Activated CD4-positive, alpha-beta T cell treated with anti-CD3 and anti-CD28 coated beads, Interleukin-2, amount 50 U/mL, for 1 hour (primary cell): ENCODE measurements at regions not wholly inside any gene's neighbourhood (a gene's known extent, or its start where the extent isn't known, plus 50 kb on each side); places are given as distances from the start of the nearest gene placed in this dataset.
"Not testable (repeated sequence)": the region's sequence is repeated elsewhere in the genome, so short reads cannot be mapped to it uniquely, and the experiment has no call there.

Experiments
- DNase-seq: peaks from one replicate; pipeline ENCODE4 v3.0.0-alpha.2; 2020

GRCh38 chr6:131336596-131336995 lies 201.3 kb downstream of the AKAP7 start:
- no peak for DNase-seq

DNA sequence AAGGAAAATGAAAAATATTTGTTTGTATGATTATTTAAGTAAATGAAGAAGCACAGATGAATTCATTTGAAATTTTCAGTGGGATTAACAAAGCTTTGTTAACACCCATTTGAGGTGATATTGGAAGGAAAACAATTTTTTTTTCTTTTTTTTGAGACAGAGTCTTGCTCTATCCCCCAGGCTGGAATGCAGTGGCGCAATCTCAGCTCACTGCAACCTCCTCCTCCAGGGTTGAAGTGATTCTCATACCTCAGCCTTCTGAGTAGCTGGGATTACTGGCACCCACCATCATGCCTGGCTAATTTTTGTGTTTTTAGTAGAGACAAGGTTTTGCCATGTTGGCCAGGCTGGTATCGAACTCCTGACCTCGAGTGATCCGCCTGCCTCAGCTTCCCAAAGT lies 211.6 kb downstream of the AKAP7 start:
- DNase-seq: not testable (repeated sequence)

- DNase-seq: no peak
Measured at GRCh38 chr6:131348572-131348971, 213.3 kb downstream of the AKAP7 start.

- no peak for DNase-seq
Measured at GRCh38 chr6:131349199-131349598, 213.9 kb downstream of the AKAP7 start.

GRCh38 chr6:131353106-131353505 lies 217.8 kb downstream of the AKAP7 start:
- DNase-seq: no peak

GRCh38 chr6:131353876-131354275 lies 218.6 kb downstream of the AKAP7 start:
- DNase-seq: no peak

- DNase-seq: no peak
Measured at GRCh38 chr6:131354356-131354755, 218.7 kb upstream of the ARG1 start.

DNA sequence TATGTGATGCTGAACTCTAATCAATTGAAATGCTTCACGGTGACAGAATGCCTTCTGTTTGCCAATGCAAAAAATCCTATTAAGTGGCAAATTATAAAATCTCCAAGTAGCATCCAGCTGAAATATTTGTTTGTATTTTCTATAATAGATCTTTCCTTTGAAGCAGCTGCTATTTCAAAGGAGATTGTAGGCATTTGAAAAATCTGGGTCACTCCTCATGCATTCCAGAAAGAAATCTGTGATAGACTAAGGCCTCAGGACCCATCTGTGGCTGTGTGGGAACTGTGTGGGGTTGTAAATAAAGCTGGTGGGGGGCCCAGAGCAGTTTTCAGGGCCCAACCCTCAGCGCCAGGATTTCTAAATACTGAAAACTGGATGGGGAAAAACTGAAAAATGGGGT lies 216.9 kb upstream of the ARG1 start:
- no peak for DNase-seq

- no peak for DNase-seq
Measured at GRCh38 chr6:131357501-131357900, 215.5 kb upstream of the ARG1 start.

DNA sequence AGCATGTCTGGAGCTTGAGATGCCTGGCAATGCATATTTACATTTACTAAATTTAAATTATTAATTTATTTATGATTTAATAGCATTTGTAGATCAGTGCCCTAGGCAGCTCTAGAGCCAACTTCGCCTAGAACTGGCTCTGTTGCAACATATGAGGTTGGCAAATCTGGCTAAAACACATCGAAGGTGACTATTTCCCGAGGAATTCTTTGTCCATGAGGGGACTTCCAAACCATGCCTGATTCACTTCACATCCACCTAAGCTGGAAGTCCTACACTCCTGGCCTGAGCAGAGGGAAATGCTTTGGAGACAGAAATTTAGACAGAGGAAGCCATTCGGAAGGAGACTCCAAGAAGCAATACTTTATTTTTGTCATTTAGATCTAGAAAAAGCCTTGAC lies 211.0 kb upstream of the ARG1 start:
- no peak for DNase-seq

GRCh38 chr6:131362696-131363095 lies 210.3 kb upstream of the ARG1 start:
- no peak for DNase-seq

DNA sequence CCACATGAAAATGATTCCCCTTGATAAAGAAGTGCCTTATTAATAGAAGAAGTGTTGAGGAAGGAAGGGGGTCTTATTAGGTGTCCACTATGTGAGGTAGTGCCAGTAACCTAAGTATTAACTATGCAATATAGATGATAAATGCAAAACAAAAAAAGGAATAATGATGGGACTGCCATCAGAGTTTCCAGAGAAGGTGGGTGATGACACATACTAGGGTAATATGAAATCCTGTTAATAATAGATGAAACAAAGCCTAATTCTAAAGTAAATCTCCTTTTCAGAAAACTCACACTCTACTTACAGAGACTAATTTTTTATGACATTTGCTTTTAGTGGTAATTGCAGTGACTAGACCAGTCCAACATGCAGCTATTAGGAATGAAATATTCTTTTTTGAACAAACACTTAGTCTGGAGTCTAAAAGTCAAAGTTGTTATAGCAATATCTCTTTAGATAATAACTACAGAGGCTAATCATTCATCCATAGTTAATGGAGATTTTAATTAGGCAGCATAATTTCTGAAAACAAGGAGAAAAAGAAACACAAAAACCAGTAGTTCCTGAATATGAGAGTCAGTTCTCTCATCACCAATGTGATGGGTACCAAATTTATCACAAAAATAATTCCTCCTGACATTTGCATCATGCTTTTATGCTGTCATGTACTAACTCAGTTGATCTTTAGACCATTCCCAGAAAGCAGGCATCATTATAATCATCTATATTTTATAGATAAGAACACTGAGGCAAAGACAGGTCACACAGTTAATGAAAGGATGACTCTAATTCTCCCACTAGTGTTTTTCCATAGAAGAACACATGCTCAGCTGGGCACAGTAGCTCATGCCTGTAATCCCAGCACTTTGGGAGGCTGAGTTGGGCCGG lies 208.8 kb upstream of the ARG1 start:
- no peak for DNase-seq

GRCh38 chr6:131366223-131366622 lies 206.8 kb upstream of the ARG1 start:
- no peak for DNase-seq

GRCh38 chr6:131367206-131367873 lies 205.7 kb upstream of the ARG1 start:
- DNase-seq: no peak

- no peak for DNase-seq
Measured at GRCh38 chr6:131368198-131368911, 204.7 kb upstream of the ARG1 start.

- DNase-seq: no peak
Measured at GRCh38 chr6:131372535-131372934, 200.5 kb upstream of the ARG1 start.

DNA sequence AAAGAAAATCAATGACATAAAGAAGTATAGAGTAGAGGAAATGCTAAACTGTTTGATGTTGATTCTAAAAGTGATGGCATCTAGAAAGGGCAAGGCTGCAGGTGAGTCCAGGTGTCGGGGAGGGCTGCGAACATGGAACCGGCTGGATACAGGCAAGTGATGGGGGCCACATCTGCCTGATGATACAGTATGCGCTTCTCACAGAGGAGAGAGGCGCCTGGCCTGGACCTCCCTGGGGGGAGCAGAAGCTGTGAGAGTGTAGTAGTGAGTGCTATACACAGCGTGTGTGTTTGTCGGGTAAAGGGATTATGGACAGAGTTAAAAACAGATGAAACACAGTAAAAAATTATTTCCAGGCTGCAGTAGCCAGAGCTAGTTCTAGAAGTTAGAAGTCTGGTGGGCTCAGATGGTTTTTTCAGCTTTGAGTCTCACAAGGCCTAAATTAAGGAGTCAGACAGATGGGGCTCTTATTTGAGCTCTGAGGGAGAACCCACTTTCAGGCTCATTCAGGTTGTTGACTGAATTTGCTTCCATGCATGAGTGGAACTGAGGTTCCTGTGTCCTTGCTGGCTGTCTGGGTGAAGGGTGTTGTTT lies 195.8 kb upstream of the ARG1 start:
- DNase-seq: no peak

- DNase-seq: no peak
Measured at GRCh38 chr6:131378874-131379273, 194.2 kb upstream of the ARG1 start.

- DNase-seq: no peak
Measured at GRCh38 chr6:131379948-131380347, 193.1 kb upstream of the ARG1 start.

DNA sequence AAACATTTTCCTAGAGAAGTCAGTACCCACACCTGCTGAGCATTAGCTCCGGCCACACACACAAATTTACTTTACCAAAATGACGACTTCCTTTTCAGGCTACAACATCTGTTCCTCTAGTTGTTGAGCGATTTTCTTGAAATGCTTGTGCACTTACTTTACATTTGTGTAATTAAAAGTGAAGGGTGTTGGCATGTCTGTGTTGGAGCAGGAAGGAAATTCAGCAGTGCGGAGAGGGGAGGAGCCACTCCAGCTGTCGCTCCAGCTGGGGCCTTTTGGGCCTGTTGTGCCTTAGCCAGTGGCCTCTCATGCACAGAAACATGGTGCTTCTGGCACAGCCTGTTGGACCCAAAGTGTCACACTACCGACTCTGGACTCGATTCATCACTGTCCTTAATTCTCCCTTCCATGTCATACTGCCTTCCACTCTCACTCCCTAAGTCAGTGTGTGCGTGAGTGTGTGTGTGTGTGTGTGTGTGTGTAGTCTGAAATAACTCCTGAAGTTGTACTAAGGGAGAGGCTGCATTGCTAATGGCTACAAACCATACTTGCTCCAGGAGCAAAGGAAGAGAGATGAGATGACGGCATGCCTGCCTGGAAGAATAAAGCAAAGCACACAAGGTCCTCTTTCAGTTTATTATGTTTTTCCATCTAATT lies 191.8 kb upstream of the ARG1 start:
- DNase-seq: no peak

GRCh38 chr6:131381709-131382093 lies 191.3 kb upstream of the ARG1 start:
- no peak for DNase-seq

GRCh38 chr6:131382631-131383030 lies 190.4 kb upstream of the ARG1 start:
- no peak for DNase-seq
